ENCODE measurements at regions not wholly inside any gene's neighbourhood (a gene's known extent, or its start where the extent isn't known, plus 50 kb on each side); places are given as distances from the start of the nearest gene placed in this dataset.

DNA sequence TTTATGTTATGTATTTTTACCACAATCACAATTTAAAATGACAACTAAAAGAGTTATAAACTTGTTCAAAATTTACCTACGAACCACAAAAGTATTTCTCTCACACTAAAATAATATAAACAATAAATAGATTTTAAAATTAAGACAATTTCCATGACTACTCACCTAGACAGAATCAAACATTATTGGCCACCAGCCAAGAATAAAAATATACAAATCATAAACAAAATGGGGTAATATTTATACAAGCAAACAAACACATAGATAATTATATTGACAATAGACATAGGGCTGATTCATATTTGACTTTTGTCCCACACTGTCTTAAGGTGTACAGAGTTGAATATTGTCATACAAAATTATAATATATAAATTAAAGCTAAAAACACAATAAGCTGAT lies 119.6 kb upstream of the ZNF92 start:
- H3K4ac ChIP-seq (replicated peaks; ENCODE audit: insufficient read length, low read depth, low read length) = no peak overlapping the region
- no peak overlapping the region for H3K14ac ChIP-seq (ENCODE audit: insufficient read length)
- no peak overlapping the region for H2BK15ac ChIP-seq (ENCODE audit: low read length)
- no peak overlapping the region for H4K91ac ChIP-seq (replicated peaks; ENCODE audit: insufficient read length, low read length)
- H2BK20ac ChIP-seq (ENCODE audit: low read length) = no peak overlapping the region
- no peaks in the 10 kb centered on the region; the same call in 1 of the 2 replicates for H3K79me1 ChIP-seq (ENCODE audit: low read depth, low read length)
- H2BK12ac ChIP-seq (ENCODE audit: low read depth, low read length) = no peak overlapping the region
- ChIA-PET POLR2A (ENCODE audit: partially characterized antibody) (interaction anchor here (1.0 kb wide), 1 partner anchor 11 kb away, joined by 3 read pairs; no protein-coding TSS in a partner anchor), CTCF (ENCODE audit: partially characterized antibody) (no interaction called here)
- 88 to 100% methylated on average over 1 of the region's 1 CpG for WGBS, 2 experiments (ENCODE audit: extremely low coverage in 1 of 2, insufficient coverage in 1 of 2, insufficient read length in 1 of 2, insufficient replicate concordance in 2 of 2, low coverage in 1 of 2, low lambda C conversion rate in 2 of 2, missing lambda C conversion rate in 1 of 2)
- FAIRE-seq = peak; percentile 48
- H3K23ac ChIP-seq (ENCODE audit: insufficient read length) = no peak overlapping the region
- no peak overlapping the region for H3K18ac ChIP-seq (ENCODE audit: extremely low read depth, low read length)
- H4K20me1 ChIP-seq (replicated peaks in 1 of 2; ENCODE audit: control insufficient read depth in 1 of 2, insufficient read depth in 2 of 2, low read length in 2 of 2) = no peaks in the 10 kb centered on the region
- no peak overlapping the region for H4K5ac ChIP-seq (ENCODE audit: insufficient read length, low read depth, low read length)
- no peak overlapping the region for H3K4me2 ChIP-seq (ENCODE audit: insufficient read depth in 1 of 2, low read depth in 2 of 2, low read length in 2 of 2)
- H3K9ac ChIP-seq (replicated peaks in 1 of 4; ENCODE audit: extremely low read depth in 1 of 4, low read depth in 3 of 4, low read length in 3 of 4) = no peak overlapping the region
- H3K27ac ChIP-seq (ENCODE audit: low read depth, low read length) = no peak overlapping the region
- no peaks in the 10 kb centered on the region for H3K27me3 ChIP-seq (replicated peaks in 1 of 4; ENCODE audit: control insufficient read depth in 3 of 4, extremely low read depth in 1 of 4, insufficient read depth in 3 of 4, low read length in 3 of 4)
- peaks cover 3% of the 10 kb centered on the region; the same call in 1 of the 2 replicates for H3K23me2 ChIP-seq (ENCODE audit: low read depth, low read length)
- no peak for DNase-seq (ENCODE audit: low read depth in 1 of 2, low spot score in 2 of 2)
- H3K4me1 ChIP-seq (replicated peaks in 1 of 4; ENCODE audit: control insufficient read depth in 3 of 4, insufficient read depth in 4 of 4, low read length in 3 of 4) = peaks cover 0 to 8% (median 3%) of the 10 kb centered on the region in 4 experiments; a peak in 5 of 7 replicates
- H2BK120ac ChIP-seq (replicated peaks; ENCODE audit: low read depth, low read length) = no peak overlapping the region
- H3K79me2 ChIP-seq (ENCODE audit: control insufficient read depth in 1 of 2, insufficient read depth in 2 of 2, low read length in 2 of 2) = no peaks in the 10 kb centered on the region
- peaks cover 0 to 5% of the 10 kb centered on the region in 2 experiments; a peak in 1 of 4 replicates for H3K9me3 ChIP-seq (ENCODE audit: insufficient read depth in 2 of 2, low read depth in 1 of 2, low read length in 1 of 2)
- H3K56ac ChIP-seq (replicated peaks; ENCODE audit: insufficient read length, low read depth, low read length) = no peak overlapping the region
- no peak overlapping the region for H2AFZ ChIP-seq (ENCODE audit: low read length)
- TF ChIP-seq CREB1 (IDR thresholded peaks at IDR 0.05) (no peak), ASH2L (IDR thresholded peaks at IDR 0.05; ENCODE audit: low read length) (no peak), CHD2 (IDR thresholded peaks at IDR 0.05; ENCODE audit: low read length) (no peak), KDM1A (IDR thresholded peaks at IDR 0.05; ENCODE audit: borderline replicate concordance, low read length) (no peak), MAFK (IDR thresholded peaks at IDR 0.05; ENCODE audit: low read depth, low read length) (no peak), SP2 (IDR thresholded peaks at IDR 0.05; ENCODE audit: low read length) (no peak), SAP30 (IDR thresholded peaks at IDR 0.05; ENCODE audit: insufficient read depth, insufficient replicate concordance, low read length) (no peak)
- TF ChIP-seq, protein P1, sequence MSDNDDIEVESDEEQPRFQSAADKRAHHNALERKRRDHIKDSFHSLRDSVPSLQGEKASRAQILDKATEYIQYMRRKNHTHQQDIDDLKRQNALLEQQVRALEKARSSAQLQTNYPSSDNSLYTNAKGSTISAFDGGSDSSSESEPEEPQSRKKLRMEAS (IDR thresholded peaks at IDR 0.05) = no peak
- TF ChIP-seq, protein P2, sequence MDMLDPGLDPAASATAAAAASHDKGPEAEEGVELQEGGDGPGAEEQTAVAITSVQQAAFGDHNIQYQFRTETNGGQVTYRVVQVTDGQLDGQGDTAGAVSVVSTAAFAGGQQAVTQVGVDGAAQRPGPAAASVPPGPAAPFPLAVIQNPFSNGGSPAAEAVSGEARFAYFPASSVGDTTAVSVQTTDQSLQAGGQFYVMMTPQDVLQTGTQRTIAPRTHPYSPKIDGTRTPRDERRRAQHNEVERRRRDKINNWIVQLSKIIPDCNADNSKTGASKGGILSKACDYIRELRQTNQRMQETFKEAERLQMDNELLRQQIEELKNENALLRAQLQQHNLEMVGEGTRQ (IDR thresholded peaks at IDR 0.05; ENCODE audit: low read length) = no peak
- H3K4me3 ChIP-seq (ENCODE audit: extremely low read depth in 1 of 4, insufficient read depth in 2 of 4, low read depth in 3 of 4, low read length in 4 of 4) = no peak overlapping the region
- H2BK5ac ChIP-seq (ENCODE audit: low read depth, low read length) = no peak overlapping the region
- H2AK5ac ChIP-seq (ENCODE audit: low read depth, low read length) = no peak overlapping the region
- H4K8ac ChIP-seq (ENCODE audit: extremely low read depth, insufficient read depth, low read length) = no peak overlapping the region
- no peaks in the 10 kb centered on the region for H3K36me3 ChIP-seq (ENCODE audit: control insufficient read depth in 2 of 4, insufficient read depth in 4 of 4, low read length in 3 of 4)
